Esophagus squamous epithelium (tissue), 4 donors: ENCODE measurements at regions not wholly inside any gene's neighbourhood (a gene's known extent, or its start where the extent isn't known, plus 50 kb on each side); places are given as distances from the start of the nearest gene placed in this dataset.

Experiments used
- POLR2A ChIP-seq, 4 donors: fragments of 450-650 bp; IDR thresholded peaks; one replicate each; pipeline ENCODE4 v1.6.1; 2017; ENCODE audit warnings: antibody characterized with exemption in 4 of 4, mild to moderate bottlenecking in 4 of 4, moderate library complexity in 3 of 4
- TF ChIP-seq, protein P1 (sequence below), 6 experiments: fragments of 450-650 bp in 4 of 6; fragments of 200-600 bp in 2 of 6; sonication (generic) in 2 of 6; IDR thresholded peaks; one replicate each; pipeline ENCODE4 v1.5.1; 2016 to 2019; ENCODE audit warnings: antibody characterized with exemption in 6 of 6, mild to moderate bottlenecking in 4 of 6, moderate library complexity in 4 of 6

DNA sequence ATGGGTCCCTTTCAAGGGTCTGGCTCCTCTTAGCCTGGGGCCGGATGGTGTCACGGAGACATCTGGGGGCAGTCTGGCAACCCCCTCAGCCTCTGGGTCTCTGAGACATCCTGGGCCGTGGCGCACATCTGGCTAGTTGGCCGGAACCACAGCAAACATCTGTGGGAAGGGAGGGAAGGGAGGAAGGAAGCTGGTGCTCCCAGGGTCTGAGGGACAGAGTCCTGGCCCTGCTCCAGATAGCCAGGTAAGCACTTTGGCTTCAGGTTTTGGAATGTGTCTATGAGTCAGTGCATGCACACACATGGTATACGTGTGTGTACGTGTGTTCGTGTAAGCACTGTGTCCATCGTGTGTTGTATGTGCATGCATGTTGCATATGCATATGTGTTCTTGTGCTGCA, 225.1 kb downstream of the MN1 start:
- TF ChIP-seq, protein P1, sequence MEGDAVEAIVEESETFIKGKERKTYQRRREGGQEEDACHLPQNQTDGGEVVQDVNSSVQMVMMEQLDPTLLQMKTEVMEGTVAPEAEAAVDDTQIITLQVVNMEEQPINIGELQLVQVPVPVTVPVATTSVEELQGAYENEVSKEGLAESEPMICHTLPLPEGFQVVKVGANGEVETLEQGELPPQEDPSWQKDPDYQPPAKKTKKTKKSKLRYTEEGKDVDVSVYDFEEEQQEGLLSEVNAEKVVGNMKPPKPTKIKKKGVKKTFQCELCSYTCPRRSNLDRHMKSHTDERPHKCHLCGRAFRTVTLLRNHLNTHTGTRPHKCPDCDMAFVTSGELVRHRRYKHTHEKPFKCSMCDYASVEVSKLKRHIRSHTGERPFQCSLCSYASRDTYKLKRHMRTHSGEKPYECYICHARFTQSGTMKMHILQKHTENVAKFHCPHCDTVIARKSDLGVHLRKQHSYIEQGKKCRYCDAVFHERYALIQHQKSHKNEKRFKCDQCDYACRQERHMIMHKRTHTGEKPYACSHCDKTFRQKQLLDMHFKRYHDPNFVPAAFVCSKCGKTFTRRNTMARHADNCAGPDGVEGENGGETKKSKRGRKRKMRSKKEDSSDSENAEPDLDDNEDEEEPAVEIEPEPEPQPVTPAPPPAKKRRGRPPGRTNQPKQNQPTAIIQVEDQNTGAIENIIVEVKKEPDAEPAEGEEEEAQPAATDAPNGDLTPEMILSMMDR (IDR thresholded peaks at IDR 0.05), result no peak
- TF ChIP-seq POLR2A (IDR thresholded peaks at IDR 0.05), result no peak
